Mesodermal cell (in vitro differentiated cells): ENCODE measurements at regions not wholly inside any gene's neighbourhood (a gene's known extent, or its start where the extent isn't known, plus 50 kb on each side); places are given as distances from the start of the nearest gene placed in this dataset.

Experiments used
- H3K27ac ChIP-seq: 2 replicates; pipeline ENCODE4 v1.7.0; 2013; ENCODE audit warnings: mild to moderate bottlenecking, low read depth, low read length, moderate library complexity; ENCODE audit not compliant: severe bottlenecking
- H3K36me3 ChIP-seq: 2 replicates; pipeline ENCODE4 v1.7.1; 2013; ENCODE audit warnings: mild to moderate bottlenecking, low read length, moderate library complexity; ENCODE audit not compliant: control insufficient read depth, insufficient read depth
- H3K4me1 ChIP-seq: one replicate; pipeline ENCODE4 v1.7.1; 2013; ENCODE audit warnings: mild to moderate bottlenecking, low read length; ENCODE audit not compliant: insufficient read depth, control insufficient read depth, poor library complexity, severe bottlenecking
- H3K4me3 ChIP-seq: 2 replicates; pipeline ENCODE4 v1.7.0; 2013; ENCODE audit warnings: low read length, control low read depth, mild to moderate bottlenecking; ENCODE audit not compliant: insufficient read depth, poor library complexity, severe bottlenecking; ENCODE audit errors: extremely low read depth
- H3K9me3 ChIP-seq: 2 replicates; pipeline ENCODE4 v1.7.1; 2013; ENCODE audit warnings: mild to moderate bottlenecking, low read length, moderate library complexity; ENCODE audit not compliant: control insufficient read depth
- WGBS, 2 experiments: methylation state at CpG; one replicate each; pipeline ENCODE4 v1.1.5; 2013; ENCODE audit warnings: missing lambda C conversion rate in 2 of 2; ENCODE audit not compliant: insufficient coverage in 2 of 2; 5-methylcytosine and 5-hydroxymethylcytosine counted together

- no peaks in the 10 kb centered on the region for H3K4me1 ChIP-seq
- no peaks in the 10 kb centered on the region for H3K36me3 ChIP-seq
- no peak overlapping the region for H3K4me3 ChIP-seq
- WGBS, 2 experiments, result no CpG with 5 or more reads among the region's 4 CpGs
- no peak overlapping the region for H3K27ac ChIP-seq
- peaks cover 9% of the 10 kb centered on the region for H3K9me3 ChIP-seq
Measured at GRCh38 chr21:35147439-35147838, 98.3 kb upstream of the RUNX1 start.

- WGBS, 2 experiments, result 100% methylated on average over 2 of the region's 3 CpGs; no CpG with 5 or more reads in 1 of the 2 experiments
- no peaks in the 10 kb centered on the region for H3K36me3 ChIP-seq
- H3K27ac ChIP-seq, result no peak overlapping the region
- peaks cover 9% of the 10 kb centered on the region for H3K9me3 ChIP-seq
- no peaks in the 10 kb centered on the region for H3K4me1 ChIP-seq
- H3K4me3 ChIP-seq, result no peak overlapping the region
Measured at GRCh38 chr21:35145626-35146233, 96.6 kb upstream of the RUNX1 start.

- no peak overlapping the region for H3K27ac ChIP-seq
Measured at GRCh38 chr21:35144978-35145377, 95.9 kb upstream of the RUNX1 start.

GRCh38 chr21:35142036-35142815 lies 93.1 kb upstream of the RUNX1 start:
- no peak overlapping the region for H3K4me3 ChIP-seq
- 75 to 100% methylated on average over 1 of the region's 1 CpG for WGBS, 2 experiments
- H3K27ac ChIP-seq, result no peak overlapping the region
- no peaks in the 10 kb centered on the region for H3K9me3 ChIP-seq
- H3K36me3 ChIP-seq, result no peaks in the 10 kb centered on the region
- H3K4me1 ChIP-seq, result peaks cover 7% of the 10 kb centered on the region

More at GRCh38 chr21:35144978-35145377, 95.9 kb upstream of the RUNX1 start:
- H3K4me1 ChIP-seq, result no peaks in the 10 kb centered on the region
- no peaks in the 10 kb centered on the region for H3K36me3 ChIP-seq
- H3K9me3 ChIP-seq, result peaks cover 4% of the 10 kb centered on the region
- 75 to 100% methylated on average over 1 of the region's 2 CpGs for WGBS, 2 experiments
- H3K4me3 ChIP-seq, result no peak overlapping the region

- Histone ChIP-seq H3K4me1 (peaks cover 20% of the 10 kb centered on the region), H3K36me3 (no peaks in the 10 kb centered on the region), H3K9me3 (no peaks in the 10 kb centered on the region), H3K4me3 (no peak overlapping the region), H3K27ac (no peak overlapping the region)
- WGBS, 2 experiments, result 79 to 88% methylated on average over 2 to 3 of the region's 4 CpGs
Measured at GRCh38 chr21:35139382-35139715, 90.2 kb upstream of the RUNX1 start.

- Histone ChIP-seq H3K4me3 (no peak overlapping the region), H3K9me3 (no peaks in the 10 kb centered on the region), H3K27ac (no peak overlapping the region), H3K36me3 (no peaks in the 10 kb centered on the region), H3K4me1 (peaks cover 20% of the 10 kb centered on the region)
- 89 to 91% methylated on average over 7 to 11 of the region's 12 CpGs for WGBS, 2 experiments
Measured at GRCh38 chr21:35138665-35139381, 89.7 kb upstream of the RUNX1 start.

- WGBS, 2 experiments, result no CpG with 5 or more reads among the region's 1 CpG
- Histone ChIP-seq H3K9me3 (no peaks in the 10 kb centered on the region), H3K27ac (peak overlapping the region; percentile 85)
Measured at GRCh38 chr21:35136586-35137219, 87.6 kb upstream of the RUNX1 start.

GRCh38 chr21:35136106-35136505 lies 87.0 kb upstream of the RUNX1 start:
- peaks cover 20% of the 10 kb centered on the region for H3K4me1 ChIP-seq
- H3K9me3 ChIP-seq, result no peaks in the 10 kb centered on the region
- H3K27ac ChIP-seq, result peak overlapping the region; percentile 85
- no peak overlapping the region for H3K4me3 ChIP-seq
- H3K36me3 ChIP-seq, result no peaks in the 10 kb centered on the region
- WGBS, 2 experiments, result 70% methylated on average over 2 of the region's 3 CpGs; no CpG with 5 or more reads in 1 of the 2 experiments

More at GRCh38 chr21:35136586-35137219, 87.6 kb upstream of the RUNX1 start:
- Histone ChIP-seq H3K4me3 (no peak overlapping the region), H3K36me3 (no peaks in the 10 kb centered on the region), H3K4me1 (peaks cover 20% of the 10 kb centered on the region)

- no peaks in the 10 kb centered on the region for H3K9me3 ChIP-seq
- H3K4me3 ChIP-seq, result no peak overlapping the region
- peaks cover 20% of the 10 kb centered on the region for H3K4me1 ChIP-seq
- no peaks in the 10 kb centered on the region for H3K36me3 ChIP-seq
- no peak overlapping the region for H3K27ac ChIP-seq
- WGBS, 2 experiments, result 85 to 87% methylated on average over 7 of the region's 7 CpGs
Measured at GRCh38 chr21:35135481-35135880, 86.4 kb upstream of the RUNX1 start.

- H3K36me3 ChIP-seq, result no peaks in the 10 kb centered on the region
- no peak overlapping the region for H3K27ac ChIP-seq
- no CpG with 5 or more reads among the region's 2 CpGs for WGBS, 2 experiments
- peaks cover 20% of the 10 kb centered on the region for H3K4me1 ChIP-seq
- H3K9me3 ChIP-seq, result no peaks in the 10 kb centered on the region
- H3K4me3 ChIP-seq, result no peak overlapping the region
Measured at GRCh38 chr21:35134309-35134708, 85.2 kb upstream of the RUNX1 start.
